Glutamatergic neuron (in vitro differentiated cells): ENCODE measurements at regions not wholly inside any gene's neighbourhood (a gene's known extent, or its start where the extent isn't known, plus 50 kb on each side); places are given as distances from the start of the nearest gene placed in this dataset.

Experiments used
- DNase-seq: peaks from one replicate; pipeline ENCODE4 v3.0.0; 2022
- H3K27ac Mint-ChIP-seq: one replicate; pipeline ENCODE4 v1.8.0; 2020; ENCODE audit warnings: mild to moderate bottlenecking, mixed read lengths, inconsistent platforms; ENCODE audit not compliant: unreplicated experiment
- H3K27me3 Mint-ChIP-seq: one replicate; pipeline ENCODE4 v1.8.0; 2020; ENCODE audit warnings: mild to moderate bottlenecking, moderate library complexity, mixed read lengths, inconsistent platforms; ENCODE audit not compliant: unreplicated experiment
- H3K36me3 Mint-ChIP-seq: one replicate; pipeline ENCODE4 v1.8.0; 2020; ENCODE audit warnings: mild to moderate bottlenecking, mixed read lengths, inconsistent platforms; ENCODE audit not compliant: unreplicated experiment
- H3K4me1 Mint-ChIP-seq: one replicate; pipeline ENCODE4 v1.8.0; 2020; ENCODE audit warnings: mild to moderate bottlenecking, low read depth, mixed read lengths, inconsistent platforms; ENCODE audit not compliant: unreplicated experiment
- H3K4me3 Mint-ChIP-seq: one replicate; pipeline ENCODE4 v1.8.0; 2020; ENCODE audit warnings: mild to moderate bottlenecking, mixed read lengths, inconsistent platforms; ENCODE audit not compliant: unreplicated experiment
- H3K9me3 Mint-ChIP-seq: one replicate; pipeline ENCODE4 v1.8.0; 2020; ENCODE audit warnings: mild to moderate bottlenecking, moderate library complexity, mixed read lengths, inconsistent platforms; ENCODE audit not compliant: unreplicated experiment
- TF ChIP-seq, protein P1 (sequence below): fragments of 200-600 bp; sonication (generic); IDR thresholded peaks from one replicate; pipeline ENCODE4 v1.5.0; 2021; ENCODE audit not compliant: partially characterized antibody, unreplicated experiment

DNA sequence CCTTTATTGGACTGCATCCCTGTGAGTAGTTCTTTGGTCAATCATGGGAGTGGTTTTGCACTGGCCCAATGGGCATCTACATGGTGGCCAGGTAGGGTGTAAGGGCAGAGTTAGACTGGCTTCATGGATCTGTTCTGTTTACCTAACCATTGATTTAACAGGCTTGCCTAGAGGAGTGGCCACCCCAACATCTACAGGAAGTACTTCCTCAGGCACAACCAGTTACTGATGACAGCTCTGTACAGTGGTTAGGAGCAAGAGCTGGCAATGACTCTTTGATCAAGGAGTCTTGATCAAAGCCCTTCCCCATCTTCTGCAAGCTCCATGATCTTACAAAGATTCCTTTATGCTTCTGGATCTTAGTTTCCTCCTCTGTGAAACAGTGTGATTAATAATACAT, 140.9 kb upstream of the CYP1B1 start:
- no peak for DNase-seq
- H3K4me3 Mint-ChIP-seq = no peak overlapping the region
- peaks cover 20% of the 10 kb centered on the region for H3K4me1 Mint-ChIP-seq
- no peaks in the 10 kb centered on the region for H3K36me3 Mint-ChIP-seq
- peaks cover 2% of the 10 kb centered on the region for H3K27me3 Mint-ChIP-seq
- H3K9me3 Mint-ChIP-seq = peaks cover 2% of the 10 kb centered on the region
- H3K27ac Mint-ChIP-seq = no peak overlapping the region
- TF ChIP-seq, protein P1, sequence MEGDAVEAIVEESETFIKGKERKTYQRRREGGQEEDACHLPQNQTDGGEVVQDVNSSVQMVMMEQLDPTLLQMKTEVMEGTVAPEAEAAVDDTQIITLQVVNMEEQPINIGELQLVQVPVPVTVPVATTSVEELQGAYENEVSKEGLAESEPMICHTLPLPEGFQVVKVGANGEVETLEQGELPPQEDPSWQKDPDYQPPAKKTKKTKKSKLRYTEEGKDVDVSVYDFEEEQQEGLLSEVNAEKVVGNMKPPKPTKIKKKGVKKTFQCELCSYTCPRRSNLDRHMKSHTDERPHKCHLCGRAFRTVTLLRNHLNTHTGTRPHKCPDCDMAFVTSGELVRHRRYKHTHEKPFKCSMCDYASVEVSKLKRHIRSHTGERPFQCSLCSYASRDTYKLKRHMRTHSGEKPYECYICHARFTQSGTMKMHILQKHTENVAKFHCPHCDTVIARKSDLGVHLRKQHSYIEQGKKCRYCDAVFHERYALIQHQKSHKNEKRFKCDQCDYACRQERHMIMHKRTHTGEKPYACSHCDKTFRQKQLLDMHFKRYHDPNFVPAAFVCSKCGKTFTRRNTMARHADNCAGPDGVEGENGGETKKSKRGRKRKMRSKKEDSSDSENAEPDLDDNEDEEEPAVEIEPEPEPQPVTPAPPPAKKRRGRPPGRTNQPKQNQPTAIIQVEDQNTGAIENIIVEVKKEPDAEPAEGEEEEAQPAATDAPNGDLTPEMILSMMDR = no peak

DNA sequence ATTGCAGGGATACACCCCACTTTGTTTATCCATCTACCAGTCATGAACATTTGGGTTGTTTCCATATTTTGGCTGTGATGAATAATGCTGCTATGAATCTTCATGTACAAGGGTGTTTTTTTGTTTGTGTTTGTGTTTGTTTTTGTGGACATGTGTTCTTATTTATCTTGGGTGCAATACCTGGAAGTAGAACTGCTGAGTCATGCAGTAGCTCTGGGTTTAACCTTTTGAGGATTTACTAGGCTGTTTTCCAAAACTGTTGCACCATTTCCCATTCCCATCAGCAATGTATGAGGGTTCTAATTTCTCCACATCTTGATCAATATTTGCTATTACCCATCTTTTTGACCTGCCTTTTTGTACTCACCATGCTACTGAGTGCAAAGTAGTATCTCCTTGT, 140.0 kb upstream of the CYP1B1 start:
- H3K36me3 Mint-ChIP-seq = no peaks in the 10 kb centered on the region
- H3K4me1 Mint-ChIP-seq = peaks cover 20% of the 10 kb centered on the region
- H3K4me3 Mint-ChIP-seq = no peak overlapping the region
- peaks cover 2% of the 10 kb centered on the region for H3K27me3 Mint-ChIP-seq
- TF ChIP-seq, protein P1 = no peak
- no peak for DNase-seq
- H3K9me3 Mint-ChIP-seq = peaks cover 2% of the 10 kb centered on the region
- no peak overlapping the region for H3K27ac Mint-ChIP-seq

DNA sequence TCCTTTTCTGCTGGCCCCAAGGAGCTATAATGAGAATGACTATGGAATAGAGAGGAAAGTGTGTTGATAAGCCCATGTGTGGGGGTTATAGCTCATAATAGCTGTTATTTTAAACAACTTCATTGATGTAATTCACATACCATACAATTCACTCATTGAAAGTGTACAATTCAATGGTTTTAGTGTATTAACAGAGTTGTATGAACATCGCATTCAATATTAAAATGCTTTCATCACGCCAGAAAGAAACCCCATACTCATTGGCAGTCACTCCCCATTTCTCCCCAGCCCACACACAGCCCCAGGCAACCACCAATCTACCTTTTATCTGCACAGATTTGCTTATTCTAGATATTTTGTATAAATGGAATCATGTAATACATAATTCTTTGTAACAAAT, 139.6 kb upstream of the CYP1B1 start:
- Mint-ChIP-seq H3K27me3 (peaks cover 2% of the 10 kb centered on the region), H3K27ac (no peak overlapping the region), H3K36me3 (no peaks in the 10 kb centered on the region), H3K4me3 (no peak overlapping the region), H3K4me1 (peaks cover 20% of the 10 kb centered on the region), H3K9me3 (peaks cover 2% of the 10 kb centered on the region)
- TF ChIP-seq, protein P1 = no peak
- DNase-seq = no peak

DNA sequence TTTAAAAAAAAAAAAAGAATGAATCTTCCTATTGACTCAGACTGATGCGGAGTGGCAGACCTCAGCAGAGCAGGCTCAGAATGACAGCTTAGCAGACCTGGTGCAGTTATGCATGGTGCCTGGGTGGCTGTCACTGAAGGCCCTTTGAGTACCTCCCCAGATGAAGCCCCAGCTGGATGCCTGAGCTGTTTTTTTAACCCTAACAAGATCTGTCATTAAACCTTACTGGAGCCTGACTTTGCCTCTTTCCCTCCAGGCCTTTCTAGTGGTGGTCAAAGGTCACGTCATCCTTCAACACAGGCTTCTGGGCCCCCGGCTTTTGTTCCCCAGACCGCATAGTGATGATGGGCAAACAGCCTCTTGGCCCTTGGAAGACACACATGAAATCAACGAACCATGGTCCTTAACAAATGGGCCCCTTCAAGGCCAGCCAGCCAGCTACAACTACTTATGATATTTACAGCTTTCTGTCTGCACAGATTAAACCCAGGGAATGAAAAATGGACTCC, 138.3 kb upstream of the CYP1B1 start:
- Mint-ChIP-seq H3K9me3 (peaks cover 2% of the 10 kb centered on the region), H3K27ac (peak overlapping the region; percentile 0), H3K4me3 (no peak overlapping the region), H3K27me3 (peaks cover under 1% of the 10 kb centered on the region), H3K4me1 (peaks cover 20% of the 10 kb centered on the region), H3K36me3 (no peaks in the 10 kb centered on the region)
- TF ChIP-seq, protein P1 = no peak
- DNase-seq = no peak

DNA sequence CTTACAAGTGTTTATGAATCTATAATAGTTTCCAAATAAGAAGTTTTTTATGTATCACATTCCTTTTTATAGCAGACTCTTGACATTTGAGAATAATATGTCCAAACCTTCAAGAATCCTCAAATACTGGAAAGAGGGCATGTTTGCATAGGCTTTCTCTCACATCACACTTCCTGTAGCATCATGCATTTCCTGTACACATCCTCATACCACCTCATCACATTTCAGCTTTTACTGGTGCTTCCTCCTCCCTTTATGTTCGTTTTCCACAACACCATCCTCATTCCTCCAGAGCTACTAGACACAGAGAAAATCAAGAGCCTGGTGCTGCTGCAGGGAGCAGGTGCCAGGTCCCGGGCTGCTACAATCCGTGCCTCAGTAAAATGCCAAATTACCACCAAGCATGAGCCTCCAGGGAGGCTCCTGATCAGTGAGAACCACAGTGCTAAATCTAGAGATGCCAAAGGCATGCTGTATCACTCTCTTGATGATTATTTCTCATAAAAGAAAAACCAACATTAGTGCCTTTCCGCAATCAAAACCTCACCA, 137.7 kb upstream of the CYP1B1 start:
- DNase-seq = no peak
- peaks cover 2% of the 10 kb centered on the region for H3K9me3 Mint-ChIP-seq
- H3K4me1 Mint-ChIP-seq = peaks cover 18% of the 10 kb centered on the region
- no peaks in the 10 kb centered on the region for H3K27me3 Mint-ChIP-seq
- H3K4me3 Mint-ChIP-seq = no peak overlapping the region
- no peaks in the 10 kb centered on the region for H3K36me3 Mint-ChIP-seq
- TF ChIP-seq, protein P1 = no peak
- peak overlapping the region; percentile 59 for H3K27ac Mint-ChIP-seq
